K562 (cell line): ENCODE measurements at regions not wholly inside any gene's neighbourhood (a gene's known extent, or its start where the extent isn't known, plus 50 kb on each side); places are given as distances from the start of the nearest gene placed in this dataset.
A peak's percentile ranks its signal among the peaks of the same experiment; 100 is the strongest.

Experiments used
- ATAC-seq: fragments of 200-7000 bp; cut with Tn5 transposase; 3 replicates; pipeline ENCODE4 v1.9.1; 2020; ENCODE audit warnings: moderate library complexity
- BruUV-seq: library from RNA; stranded (reverse); fragments of 400-500 nt; replicated peaks from 2 replicates; lab custom pipeline; 2021; lab: Mats Ljungman, UMichigan
- CTCF ChIA-PET: fragments of 300-600 bp; formaldehyde crosslinking; extraction: SDS; loops from one replicate; lab custom pipeline; 2021; ENCODE audit warnings: low intra/inter-chr PET ratio; lab: Yijun Ruan, JAX
- POLR2A ChIA-PET: fragments of 300-600, 350-650 bp; sonication (Branson Sonifier 250); formaldehyde crosslinking; extraction: SDS; loops from one replicate; lab custom pipeline; 2021; ENCODE audit warnings: antibody characterized with exemption, inconsistent platforms; lab: Yijun Ruan, JAX
- DNase-seq, 4 experiments: peaks; one replicate each; pipeline versions ENCODE4 v3.0.0 to v3.0.0-alpha.2; 2011 to 2018; ENCODE audit warnings: low spot score in 3 of 4, mixed read lengths in 3 of 4; ENCODE audit errors: extremely low read depth in 1 of 4
- FAIRE-seq: peaks from 2 replicates; lab custom pipeline; 2011; peaks lifted over from hg19 to GRCh38; lab: Jason Lieb, UNC
- H2AFZ ChIP-seq: 2 replicates; pipeline ENCODE4 v1.6.0; 2011; ENCODE audit warnings: low read depth, low read length, control low read depth, inconsistent platforms
- H3K27ac ChIP-seq: fragments of 200-600 bp; 3 replicates; pipeline ENCODE4 v1.8.0; 2011; ENCODE audit warnings: low read depth, mild to moderate bottlenecking, control low read depth, inconsistent platforms, low read length, moderate library complexity, mixed read lengths; ENCODE audit errors: extremely low read depth
- H3K27me3 ChIP-seq, 2 experiments: fragments of 300-600 bp in 1 of 2; 2 replicates in 1 of 2; 3 replicates in 1 of 2; pipeline versions ENCODE4 v1.6.0 to v1.8.0; 2011; ENCODE audit warnings: inconsistent platforms in 2 of 2, low read length in 2 of 2, mild to moderate bottlenecking in 1 of 2, mixed read lengths in 1 of 2, moderate library complexity in 1 of 2; ENCODE audit not compliant: control insufficient read depth in 2 of 2, insufficient read depth in 2 of 2
- H3K36me3 ChIP-seq: fragments of 300-600 bp; 3 replicates; pipeline ENCODE4 v1.8.0; 2011; ENCODE audit warnings: mild to moderate bottlenecking, low read length, inconsistent platforms; ENCODE audit not compliant: control insufficient read depth, insufficient read depth
- H3K4me1 ChIP-seq, 2 experiments: fragments of 200-600 bp in 1 of 2; replicated peaks in 1 of 2; 2 replicates in 1 of 2; 3 replicates in 1 of 2; pipeline versions ENCODE4 v1.5.1 to v1.8.0; 2011; ENCODE audit warnings: inconsistent platforms in 2 of 2, low read length in 2 of 2, mild to moderate bottlenecking in 1 of 2, mixed read lengths in 1 of 2, moderate library complexity in 1 of 2; ENCODE audit not compliant: control insufficient read depth in 2 of 2, insufficient read depth in 2 of 2
- H3K4me2 ChIP-seq: 2 replicates; pipeline ENCODE4 v1.6.1; 2011; ENCODE audit warnings: low read length, control low read depth, inconsistent platforms, mixed read lengths; ENCODE audit not compliant: insufficient read depth
- H3K4me3 ChIP-seq: fragments of 200-600 bp; sonication (generic), shearing (Covaris generic); 2 replicates; pipeline ENCODE4 v1.5.1; 2016; ENCODE audit warnings: control low read depth, inconsistent platforms
- H3K79me2 ChIP-seq: fragments of 200-600 bp; 3 replicates; pipeline ENCODE4 v1.8.0; 2011; ENCODE audit warnings: low read length, inconsistent platforms; ENCODE audit not compliant: control insufficient read depth, insufficient read depth
- H3K9ac ChIP-seq, 2 experiments: 2 replicates each; pipeline versions ENCODE4 v1.6.0 to v1.6.1; 2011; ENCODE audit warnings: low read depth in 2 of 2, low read length in 2 of 2, control low read depth in 1 of 2, inconsistent platforms in 1 of 2, mild to moderate bottlenecking in 1 of 2, mixed read lengths in 1 of 2; ENCODE audit not compliant: insufficient read depth in 1 of 2
- H3K9me1 ChIP-seq: one replicate; pipeline ENCODE4 v1.6.0; 2011; ENCODE audit warnings: inconsistent platforms, mild to moderate bottlenecking, low read length, moderate library complexity; ENCODE audit not compliant: control insufficient read depth, insufficient read depth
- H3K9me3 ChIP-seq: replicated peaks from 2 replicates; pipeline ENCODE4 v1.5.1; 2011; ENCODE audit warnings: low read depth, low read length, inconsistent platforms; ENCODE audit not compliant: control insufficient read depth, insufficient read depth
- H4K20me1 ChIP-seq: replicated peaks from 2 replicates; pipeline ENCODE4 v1.6.1; 2011; ENCODE audit warnings: low read length, inconsistent platforms, mixed read lengths; ENCODE audit not compliant: control insufficient read depth, insufficient read depth
- CEBPG ChIP-seq, 3 experiments: fragments of 200-800 bp in 1 of 3; sonication (Bioruptor generic) in 1 of 3; sonication (generic) in 1 of 3; formaldehyde crosslinking in 1 of 3; IDR thresholded peaks in 2 of 3; conservative IDR thresholded peaks in 1 of 3; 2 replicates each; pipeline versions ENCODE4 v1.6.1 to v1.8.0; 2016 to 2022; ENCODE audit warnings: missing compliant biosample characterization in 2 of 3, missing genetic modification characterization in 2 of 3, mild to moderate bottlenecking in 1 of 3, missing genetic modification reagents in 1 of 3
- CTCFL ChIP-seq: IDR thresholded peaks from 2 replicates; pipeline ENCODE4 v1.6.1; 2011; ENCODE audit warnings: borderline replicate concordance, low read depth, mild to moderate bottlenecking, moderate library complexity, low read length; ENCODE audit not compliant: insufficient read depth, poor library complexity, severe bottlenecking
- NBN ChIP-seq: fragments of 450-650 bp; IDR thresholded peaks from 2 replicates; pipeline ENCODE4 v1.6.1; 2016; ENCODE audit warnings: low read depth, mild to moderate bottlenecking
- TRIM24 ChIP-seq, 2 experiments: fragments of 450-650 bp; IDR thresholded peaks; 2 replicates each; pipeline ENCODE4 v1.6.1; 2016
- WHSC1 ChIP-seq: IDR thresholded peaks from one replicate; pipeline ENCODE4 v1.6.1; 2012; ENCODE audit warnings: low read length, control low read depth, inconsistent platforms
- ZNF3 ChIP-seq: fragments of 250-450 bp; sonication (Bioruptor Pico); IDR thresholded peaks from 2 replicates; pipeline ENCODE4 v1.5.0; 2021; ENCODE audit warnings: mild to moderate bottlenecking, moderate library complexity
- ZNF766 ChIP-seq: fragments of 200-800 bp; sonication (Bioruptor generic); conservative IDR thresholded peaks from 2 replicates; pipeline ENCODE4 v1.6.1; 2016; ENCODE audit warnings: missing genetic modification characterization, missing compliant biosample characterization
- ZSCAN32 ChIP-seq: fragments of 450-650 bp; formaldehyde crosslinking; IDR thresholded peaks from 2 replicates; pipeline ENCODE4 v1.4.0; 2020; ENCODE audit warnings: mild to moderate bottlenecking, moderate library complexity
- WGBS: fragments of 100-300 bp; shearing (Covaris generic); methylation state at CpG from one replicate; pipeline ENCODE4 v1.1.6; 2016; ENCODE audit warnings: low coverage, mixed read lengths; ENCODE audit not compliant: insufficient coverage; ENCODE audit errors: missing lambda C conversion rate; 5-methylcytosine and 5-hydroxymethylcytosine counted together
- in situ Hi-C: fragments of 300-500 bp; cut with MboI; formaldehyde crosslinking; loops from 4 replicates; pipeline ENCODE4 v1.15.0; 2018; ENCODE audit warnings: inconsistent platforms, mixed read lengths
- intact Hi-C: fragments of 100-400 bp; cut with micrococcal nuclease; formaldehyde crosslinking; loops from 2 replicates; pipeline ENCODE4 v1.14.2; 2022
- TF ChIP-seq, protein P1 (sequence below): fragments of 450-650 bp; IDR thresholded peaks from 2 replicates; pipeline ENCODE4 v1.6.1; 2016; ENCODE audit warnings: missing biosample characterization, missing genetic modification characterization
- TF ChIP-seq, protein P2 (sequence below): fragments of 450-650 bp; formaldehyde crosslinking; IDR thresholded peaks from 2 replicates; pipeline ENCODE4 v1.4.0; 2022; ENCODE audit warnings: mild to moderate bottlenecking, moderate library complexity

DNA sequence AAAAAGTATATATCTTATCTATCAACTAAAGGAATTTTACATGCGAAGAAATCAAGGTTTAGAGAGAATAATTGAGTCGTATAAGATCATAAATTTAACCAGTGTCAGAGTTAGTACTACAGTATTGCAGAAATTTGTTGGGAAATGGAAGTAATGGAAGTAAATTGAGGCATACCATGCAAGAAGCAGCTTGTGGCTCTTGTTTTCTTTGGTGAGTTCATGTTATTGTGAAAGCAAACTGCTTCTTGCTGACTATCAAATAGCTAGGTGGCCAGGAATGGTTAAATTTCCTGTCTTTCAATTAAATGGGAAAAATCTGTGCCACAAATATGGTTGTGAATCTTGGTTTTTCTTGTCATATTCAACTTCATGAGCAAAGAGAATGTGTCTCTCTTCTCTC lies 652.7 kb downstream of the LMO4 start:
- BruUV-seq, result no TSS peak
- no peaks in the 10 kb centered on the region for H3K27me3 ChIP-seq
- DNase-seq, result no peak
- intact Hi-C loops, result no loop called here
- no peak overlapping the region for H3K4me3 ChIP-seq
- no peaks in the 10 kb centered on the region for H4K20me1 ChIP-seq
- TF ChIP-seq ZNF766 (no peak), NBN (no peak), ZNF3 (CRISPR knock-in tag) (no peak), WHSC1 (no peak)
- FAIRE-seq, result no peak
- no peak overlapping the region for H3K4me2 ChIP-seq
- no peaks in the 10 kb centered on the region for H3K9me1 ChIP-seq
- H3K9ac ChIP-seq, result no peak overlapping the region
- in situ Hi-C loops, result no loop called here
- H2AFZ ChIP-seq, result no peak overlapping the region
- ATAC-seq, result no peak
- H3K4me1 ChIP-seq, result no peaks in the 10 kb centered on the region
- CTCF ChIA-PET, result no interaction called here
- H3K36me3 ChIP-seq, result no peaks in the 10 kb centered on the region
- H3K9me3 ChIP-seq, result no peaks in the 10 kb centered on the region
- H3K79me2 ChIP-seq, result no peaks in the 10 kb centered on the region
- 0% methylated on average over 2 of the region's 2 CpGs for WGBS
- no peak overlapping the region for H3K27ac ChIP-seq
- POLR2A ChIA-PET, result no interaction called here

DNA sequence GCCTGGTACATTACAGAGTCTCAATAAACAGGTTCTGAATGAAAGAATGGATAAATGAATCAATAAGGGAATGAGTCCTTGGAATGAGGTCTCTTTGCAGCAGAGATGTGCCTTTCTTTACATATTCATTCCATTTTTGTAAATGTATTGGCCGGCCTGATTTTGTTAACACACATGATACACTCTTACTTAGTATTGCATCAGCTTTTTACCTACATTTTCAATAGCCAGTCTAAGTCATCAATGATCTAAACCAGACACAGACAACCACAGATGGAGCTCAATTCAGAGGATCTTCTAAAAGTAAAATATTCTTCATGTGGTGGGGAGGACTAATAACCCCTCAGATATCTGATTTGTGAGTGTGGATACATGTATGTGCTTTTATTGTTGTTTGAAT lies 653.1 kb downstream of the LMO4 start:
- FAIRE-seq, result no peak
- ATAC-seq, result no peak
- ChIA-PET CTCF (no interaction called here), POLR2A (no interaction called here)
- no TSS peak for BruUV-seq
- no peaks in the 10 kb centered on the region for H3K9me3 ChIP-seq
- intact Hi-C loops (no loop called here), in situ Hi-C loops (no loop called here)
- no peaks in the 10 kb centered on the region for H3K9me1 ChIP-seq
- no peaks in the 10 kb centered on the region for H4K20me1 ChIP-seq
- H3K27ac ChIP-seq, result no peak overlapping the region
- no peak overlapping the region for H3K4me3 ChIP-seq
- no peaks in the 10 kb centered on the region for H3K4me1 ChIP-seq
- WGBS, result 0% methylated on average over 1 of the region's 1 CpG
- H3K4me2 ChIP-seq, result no peak overlapping the region
- DNase-seq, result no peak
- H3K27me3 ChIP-seq, result no peaks in the 10 kb centered on the region
- no peaks in the 10 kb centered on the region for H3K79me2 ChIP-seq
- no peaks in the 10 kb centered on the region for H3K36me3 ChIP-seq
- H2AFZ ChIP-seq, result no peak overlapping the region
- no peak overlapping the region for H3K9ac ChIP-seq
- TF ChIP-seq TRIM24 (IDR thresholded peaks at IDR 0.05) (peak in 1 of 2 experiments; percentile 62; a peak in 1 of 4 replicates), CTCFL (no peak), CEBPG (CRISPR knock-in tag; IDR thresholded peaks at IDR 0.05) (no peak), CEBPG (tag; conservative IDR thresholded peaks at IDR 0.05 in 1 of 2, IDR thresholded peaks at IDR 0.05 in 1 of 2) (peak; percentile 56 to 80), ZSCAN32 (CRISPR knock-in tag) (peak; percentile 85)
- TF ChIP-seq, protein P1, sequence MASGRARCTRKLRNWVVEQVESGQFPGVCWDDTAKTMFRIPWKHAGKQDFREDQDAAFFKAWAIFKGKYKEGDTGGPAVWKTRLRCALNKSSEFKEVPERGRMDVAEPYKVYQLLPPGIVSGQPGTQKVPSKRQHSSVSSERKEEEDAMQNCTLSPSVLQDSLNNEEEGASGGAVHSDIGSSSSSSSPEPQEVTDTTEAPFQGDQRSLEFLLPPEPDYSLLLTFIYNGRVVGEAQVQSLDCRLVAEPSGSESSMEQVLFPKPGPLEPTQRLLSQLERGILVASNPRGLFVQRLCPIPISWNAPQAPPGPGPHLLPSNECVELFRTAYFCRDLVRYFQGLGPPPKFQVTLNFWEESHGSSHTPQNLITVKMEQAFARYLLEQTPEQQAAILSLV, result 0 out of 2 replicates have a peak, but pooled peaks have one; percentile 45
- TF ChIP-seq, protein P2, sequence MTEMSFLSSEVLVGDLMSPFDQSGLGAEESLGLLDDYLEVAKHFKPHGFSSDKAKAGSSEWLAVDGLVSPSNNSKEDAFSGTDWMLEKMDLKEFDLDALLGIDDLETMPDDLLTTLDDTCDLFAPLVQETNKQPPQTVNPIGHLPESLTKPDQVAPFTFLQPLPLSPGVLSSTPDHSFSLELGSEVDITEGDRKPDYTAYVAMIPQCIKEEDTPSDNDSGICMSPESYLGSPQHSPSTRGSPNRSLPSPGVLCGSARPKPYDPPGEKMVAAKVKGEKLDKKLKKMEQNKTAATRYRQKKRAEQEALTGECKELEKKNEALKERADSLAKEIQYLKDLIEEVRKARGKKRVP (CRISPR knock-in tag), result peak; percentile 75
